ENCODE measurements at regions not wholly inside any gene's neighbourhood (a gene's known extent, or its start where the extent isn't known, plus 50 kb on each side); places are given as distances from the start of the nearest gene placed in this dataset.

DNA sequence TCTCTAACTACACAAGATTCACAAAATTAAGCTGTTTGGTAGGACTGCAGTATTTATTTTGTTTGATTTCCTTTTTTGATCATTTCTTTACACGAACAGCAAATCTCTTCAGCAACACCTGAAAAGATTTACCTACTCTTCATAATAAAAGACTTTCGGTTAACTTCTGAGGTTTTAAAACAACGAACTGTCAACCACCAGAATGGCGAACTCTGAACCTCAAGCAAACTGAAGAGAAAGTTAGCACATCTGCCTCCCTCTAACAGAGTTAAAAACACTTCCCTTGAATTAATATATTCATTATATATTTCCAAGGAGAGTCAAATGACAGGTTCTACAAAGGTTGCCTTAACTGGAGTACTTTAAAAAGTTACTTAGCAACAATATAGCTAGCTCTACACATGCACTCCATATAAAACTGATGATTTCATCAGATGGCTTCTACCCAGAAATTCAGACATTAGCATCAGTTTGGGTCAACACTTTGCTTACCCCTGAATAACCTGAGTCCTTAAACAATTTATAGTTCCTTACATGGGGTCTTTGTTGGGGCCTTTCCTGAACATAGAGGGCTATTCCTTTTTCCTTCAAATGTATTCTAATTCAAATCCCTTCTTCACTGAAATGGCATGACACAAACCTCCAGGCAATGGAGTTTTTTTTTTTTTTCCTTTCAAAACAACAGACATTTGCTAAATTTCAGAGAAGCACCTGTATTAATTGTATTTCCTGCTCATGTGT is 118.3 kb downstream of the SEM1 start:
- Histone ChIP-seq H3K27me3 (no peaks in the 10 kb centered on the region), H3K9me3 (no peaks in the 10 kb centered on the region), H3K4me3 (no peak overlapping the region), H3K36me3 (no peaks in the 10 kb centered on the region), H3K4me1 (no peaks in the 10 kb centered on the region), H3K27ac (no peak overlapping the region)
- DNase-seq (no peak), ATAC-seq (ENCODE audit: low FRiP score in 2 of 2) (no peak)
- 35 to 44% methylated on average over 4 of the region's 4 CpGs for whole genome bisulfite sequencing, 2 donors
- TF ChIP-seq CTCF (IDR thresholded peaks at IDR 0.05) (no peak), POLR2A (IDR thresholded peaks at IDR 0.05) (no peak), EP300 (IDR thresholded peaks at IDR 0.05) (no peak), POLR2AphosphoS5 (IDR thresholded peaks at IDR 0.05) (no peak)

DNA sequence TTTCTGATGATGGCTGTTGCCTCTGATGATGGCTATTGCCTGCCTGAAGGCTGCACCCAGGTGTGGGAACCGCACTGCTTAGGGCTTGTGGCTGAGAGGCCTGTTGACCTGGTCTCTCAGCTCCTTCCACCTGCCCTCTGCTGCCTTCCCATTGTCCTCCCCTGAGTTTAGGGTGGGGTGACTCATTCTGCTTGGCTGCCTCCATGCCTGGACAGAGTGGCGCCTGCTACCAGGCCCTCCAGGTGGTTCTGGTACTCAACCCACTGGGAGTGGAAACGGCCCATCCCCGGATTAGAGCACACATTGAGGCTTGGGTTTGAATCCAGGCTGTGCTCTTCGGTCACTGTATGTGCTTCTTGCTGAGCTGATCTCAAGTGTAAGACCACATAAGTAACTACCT is 120.6 kb downstream of the SEM1 start:
- DNase-seq (no peak), ATAC-seq (ENCODE audit: low FRiP score in 2 of 2) (no peak)
- no peaks in the 10 kb centered on the region for H3K9me3 ChIP-seq
- no peaks in the 10 kb centered on the region for H3K36me3 ChIP-seq
- H3K4me3 ChIP-seq: no peak overlapping the region
- WGBS, 2 donors: 87 to 88% methylated on average over 4 to 5 of the region's 5 CpGs
- no peaks in the 10 kb centered on the region for H3K27me3 ChIP-seq
- TF ChIP-seq POLR2AphosphoS5 (IDR thresholded peaks at IDR 0.05) (no peak), CTCF (IDR thresholded peaks at IDR 0.05) (no peak), EP300 (IDR thresholded peaks at IDR 0.05) (no peak), POLR2A (IDR thresholded peaks at IDR 0.05) (no peak)
- no peak overlapping the region for H3K27ac ChIP-seq
- H3K4me1 ChIP-seq: no peaks in the 10 kb centered on the region

DNA sequence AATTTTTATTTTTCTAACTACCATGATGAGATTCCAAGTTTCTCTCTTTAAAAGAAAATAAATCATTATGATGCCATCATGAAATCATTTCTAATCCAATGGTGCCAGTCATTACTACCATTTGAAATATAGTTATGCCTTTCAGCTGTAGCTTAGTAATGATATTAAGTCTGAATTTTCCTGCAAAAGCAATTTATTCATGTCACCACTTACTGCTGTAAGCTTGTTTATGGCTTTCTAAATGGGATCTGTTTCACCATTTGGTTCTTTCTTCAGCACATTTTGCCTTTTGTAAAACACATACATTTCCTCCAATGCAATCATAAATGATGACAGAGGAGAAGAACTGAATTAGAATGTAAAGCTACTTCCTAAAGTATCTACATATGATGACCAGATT is 130.5 kb downstream of the SEM1 start:
- no peaks in the 10 kb centered on the region for H3K4me1 ChIP-seq
- H3K27ac ChIP-seq: no peak overlapping the region
- TF ChIP-seq CTCF (IDR thresholded peaks at IDR 0.05) (no peak), POLR2A (IDR thresholded peaks at IDR 0.05) (no peak), POLR2AphosphoS5 (IDR thresholded peaks at IDR 0.05) (no peak), EP300 (IDR thresholded peaks at IDR 0.05) (no peak)
- H3K9me3 ChIP-seq: no peaks in the 10 kb centered on the region
- H3K36me3 ChIP-seq: no peaks in the 10 kb centered on the region
- DNase-seq (no peak), ATAC-seq (ENCODE audit: low FRiP score in 2 of 2) (no peak)
- H3K4me3 ChIP-seq: no peak overlapping the region
- H3K27me3 ChIP-seq: no peaks in the 10 kb centered on the region

- TF ChIP-seq EP300 (IDR thresholded peaks at IDR 0.05) (no peak), POLR2AphosphoS5 (IDR thresholded peaks at IDR 0.05) (no peak), POLR2A (IDR thresholded peaks at IDR 0.05) (no peak), CTCF (IDR thresholded peaks at IDR 0.05) (no peak)
- DNase-seq (no peak), ATAC-seq (ENCODE audit: low FRiP score in 2 of 2) (no peak)
Observed at GRCh38 chr7:96578606-96579005, 131.0 kb downstream of the SEM1 start.

DNA sequence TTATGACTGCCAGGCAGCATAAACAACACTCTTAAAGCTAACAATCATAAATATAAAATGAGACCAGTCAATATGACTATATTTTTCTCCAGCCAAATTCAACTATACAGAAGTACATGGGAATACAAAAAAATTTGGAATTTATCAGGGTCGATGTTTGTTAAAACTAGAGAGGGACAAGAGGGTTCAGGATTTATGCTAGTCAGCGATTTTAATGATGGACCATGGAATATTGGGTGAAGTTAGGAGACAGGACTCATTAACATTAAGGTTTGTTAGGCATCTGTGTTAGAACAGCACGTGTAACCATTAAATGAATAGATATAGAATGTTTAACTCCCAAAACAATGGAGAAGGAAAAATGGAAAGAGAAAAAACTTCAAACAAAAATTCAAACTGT is 146.2 kb downstream of the SEM1 start:
- no peak for ATAC-seq (ENCODE audit: low FRiP score in 2 of 2)
- 79 to 84% methylated on average over 3 of the region's 3 CpGs for WGBS, 2 donors
- H3K27me3 ChIP-seq: no peaks in the 10 kb centered on the region
- H3K4me3 ChIP-seq: no peak overlapping the region
- no peaks in the 10 kb centered on the region for H3K36me3 ChIP-seq
- no peak for TF ChIP-seq POLR2AphosphoS5 (IDR thresholded peaks at IDR 0.05)
- TF ChIP-seq EP300 (IDR thresholded peaks at IDR 0.05): no peak
- no peak for TF ChIP-seq CTCF (IDR thresholded peaks at IDR 0.05)
- no peak for TF ChIP-seq POLR2A (IDR thresholded peaks at IDR 0.05)
- H3K4me1 ChIP-seq: no peaks in the 10 kb centered on the region
- H3K27ac ChIP-seq: no peak overlapping the region
- no peak for DNase-seq
- no peaks in the 10 kb centered on the region for H3K9me3 ChIP-seq

More at GRCh38 chr7:96578606-96579005, 131.0 kb downstream of the SEM1 start:
- Histone ChIP-seq H3K4me3 (no peak overlapping the region), H3K4me1 (no peaks in the 10 kb centered on the region), H3K36me3 (no peaks in the 10 kb centered on the region), H3K27ac (no peak overlapping the region), H3K9me3 (no peaks in the 10 kb centered on the region), H3K27me3 (no peaks in the 10 kb centered on the region)
